Mammary epithelial cell (primary cell): ENCODE measurements at regions not wholly inside any gene's neighbourhood (a gene's known extent, or its start where the extent isn't known, plus 50 kb on each side); places are given as distances from the start of the nearest gene placed in this dataset.

Source experiments
- CTCF ChIP-seq, 2 donors: IDR thresholded peaks in 1 of 2; conservative IDR thresholded peaks in 1 of 2; 2 replicates each; pipeline ENCODE4 v1.5.1; 2011 to 2012; ENCODE audit warnings: inconsistent platforms in 2 of 2, low read length in 2 of 2, mild to moderate bottlenecking in 2 of 2, control low read depth in 1 of 2, low read depth in 1 of 2; ENCODE audit not compliant: insufficient read depth in 1 of 2; ENCODE audit errors: extremely low read depth in 1 of 2
- EZH2 ChIP-seq: IDR thresholded peaks from 2 replicates; pipeline ENCODE4 v1.6.1; 2012; ENCODE audit warnings: low read length, inconsistent platforms, borderline replicate concordance

GRCh38 chr2:234703258-234703657 lies 206.4 kb upstream of the ARL4C start:
- TF ChIP-seq EZH2 = no peak
- TF ChIP-seq CTCF (conservative IDR thresholded peaks at IDR 0.05 in 1 of 2, IDR thresholded peaks at IDR 0.05 in 1 of 2; ENCODE audit: extremely low read depth in 1 of 2, insufficient read depth in 1 of 2, low read depth in 1 of 2, low read length in 2 of 2) = no peak
